ENCODE measurements at regions not wholly inside any gene's neighbourhood (a gene's known extent, or its start where the extent isn't known, plus 50 kb on each side); places are given as distances from the start of the nearest gene placed in this dataset.

GRCh38 chr1:98002288-98002687 is 81.5 kb upstream of the DPYD start:
- intact Hi-C loops (cut with DNase I, micrococcal nuclease): no loop called here
- no peaks in the 10 kb centered on the region for H3K36me3 ChIP-seq (ENCODE audit: insufficient read depth, low read length)
- H3K4me1 Mint-ChIP-seq (ENCODE audit: low read depth): no peaks in the 10 kb centered on the region

GRCh38 chr1:98001764-98002163 is 80.9 kb upstream of the DPYD start:
- Histone ChIP-seq H3K9me3 (ENCODE audit: control insufficient read depth in 1 of 2, insufficient read depth in 1 of 2, low read length in 2 of 2) (no peaks in the 10 kb centered on the region), H3K27ac (ENCODE audit: low read depth in 1 of 2, low read length in 2 of 2) (no peak overlapping the region), H3K4me3 (ENCODE audit: low read length) (no peak overlapping the region), H3K36me3 (ENCODE audit: insufficient read depth, low read length) (no peaks in the 10 kb centered on the region), H3K4me1 (ENCODE audit: insufficient read depth, low read length) (no peaks in the 10 kb centered on the region), H3K27me3 (ENCODE audit: control insufficient read depth in 1 of 2, insufficient read depth in 2 of 2, low read length in 2 of 2) (no peaks in the 10 kb centered on the region)
- no peak for DNase-seq
- H3K36me3 Mint-ChIP-seq (ENCODE audit: low read depth): no peaks in the 10 kb centered on the region
- no peak for TF ChIP-seq CTCF (IDR thresholded peaks at IDR 0.05)
- H3K4me1 Mint-ChIP-seq (ENCODE audit: low read depth): no peaks in the 10 kb centered on the region
- H3K27ac Mint-ChIP-seq: no peak overlapping the region
- intact Hi-C loops (cut with DNase I, micrococcal nuclease): no loop called here
- no peaks in the 10 kb centered on the region for H3K27me3 Mint-ChIP-seq
- CTCF ChIA-PET: no interaction called here
- H3K9me3 Mint-ChIP-seq: no peaks in the 10 kb centered on the region
- ATAC-seq (ENCODE audit: poor library complexity): no peak
- no peak overlapping the region for H3K4me3 Mint-ChIP-seq
- POLR2A ChIA-PET: no interaction called here

More at GRCh38 chr1:98002288-98002687, 81.5 kb upstream of the DPYD start:
- Histone ChIP-seq H3K27ac (ENCODE audit: low read depth in 1 of 2, low read length in 2 of 2) (no peak overlapping the region), H3K4me1 (ENCODE audit: insufficient read depth, low read length) (no peaks in the 10 kb centered on the region), H3K9me3 (ENCODE audit: control insufficient read depth in 1 of 2, insufficient read depth in 1 of 2, low read length in 2 of 2) (no peaks in the 10 kb centered on the region), H3K27me3 (ENCODE audit: control insufficient read depth in 1 of 2, insufficient read depth in 2 of 2, low read length in 2 of 2) (no peaks in the 10 kb centered on the region), H3K4me3 (ENCODE audit: low read length) (no peak overlapping the region)
- H3K4me3 Mint-ChIP-seq: no peak overlapping the region
- POLR2A ChIA-PET: no interaction called here
- no peaks in the 10 kb centered on the region for H3K27me3 Mint-ChIP-seq
- DNase-seq (no peak), ATAC-seq (ENCODE audit: poor library complexity) (no peak)
- no peaks in the 10 kb centered on the region for H3K36me3 Mint-ChIP-seq (ENCODE audit: low read depth)
- no peak overlapping the region for H3K27ac Mint-ChIP-seq
- no peaks in the 10 kb centered on the region for H3K9me3 Mint-ChIP-seq
- CTCF ChIA-PET: no interaction called here
- TF ChIP-seq CTCF (IDR thresholded peaks at IDR 0.05): no peak

- Mint-ChIP-seq H3K36me3 (ENCODE audit: low read depth) (no peaks in the 10 kb centered on the region), H3K27ac (no peak overlapping the region), H3K9me3 (no peaks in the 10 kb centered on the region), H3K4me3 (no peak overlapping the region), H3K27me3 (no peaks in the 10 kb centered on the region), H3K4me1 (ENCODE audit: low read depth) (no peaks in the 10 kb centered on the region)
- POLR2A ChIA-PET: no interaction called here
- ATAC-seq (ENCODE audit: poor library complexity) (no peak), DNase-seq (no peak)
- no peak for TF ChIP-seq CTCF (IDR thresholded peaks at IDR 0.05)
- intact Hi-C loops (cut with DNase I, micrococcal nuclease): no loop called here
- H3K4me3 ChIP-seq (ENCODE audit: low read length): no peak overlapping the region
- CTCF ChIA-PET: no interaction called here
- H3K36me3 ChIP-seq (ENCODE audit: insufficient read depth, low read length): no peaks in the 10 kb centered on the region
- no peaks in the 10 kb centered on the region for H3K9me3 ChIP-seq (ENCODE audit: control insufficient read depth in 1 of 2, insufficient read depth in 1 of 2, low read length in 2 of 2)
- H3K27me3 ChIP-seq (ENCODE audit: control insufficient read depth in 1 of 2, insufficient read depth in 2 of 2, low read length in 2 of 2): no peaks in the 10 kb centered on the region
- no peaks in the 10 kb centered on the region for H3K4me1 ChIP-seq (ENCODE audit: insufficient read depth, low read length)
- H3K27ac ChIP-seq (ENCODE audit: low read depth in 1 of 2, low read length in 2 of 2): no peak overlapping the region
Measured at GRCh38 chr1:97999320-97999719, 78.5 kb upstream of the DPYD start.

All from CD4-positive, alpha-beta T cell (primary cell).